Neural cell (in vitro differentiated cells): ENCODE measurements at regions not wholly inside any gene's neighbourhood (a gene's known extent, or its start where the extent isn't known, plus 50 kb on each side); places are given as distances from the start of the nearest gene placed in this dataset.

Experiments used
- H2AFZ ChIP-seq: fragments of 200-600, 300-800 bp; sonication (generic), shearing (Covaris generic); 2 replicates; pipeline ENCODE4 v1.6.0; 2014; ENCODE audit warnings: low read depth, mild to moderate bottlenecking, antibody characterized with exemption, low read length, moderate library complexity
- H3F3A ChIP-seq: fragments of 200-600 bp; shearing (Covaris generic); 2 replicates; pipeline ENCODE4 v1.6.1; 2016; ENCODE audit warnings: mild to moderate bottlenecking, moderate library complexity, mixed read lengths, antibody characterized with exemption, low read length; ENCODE audit not compliant: insufficient read depth, poor library complexity, severe bottlenecking
- H3K27ac ChIP-seq: fragments of 200-600, 300-800 bp; sonication (generic), shearing (Covaris generic); 2 replicates; pipeline ENCODE4 v1.5.1; 2014; ENCODE audit warnings: mild to moderate bottlenecking, low read length, moderate library complexity
- H3K27me3 ChIP-seq: fragments of 300-800, 200-600 bp; sonication (generic), shearing (Covaris generic); 2 replicates; pipeline ENCODE4 v1.6.0; 2014; ENCODE audit warnings: mild to moderate bottlenecking, low read depth, low read length, moderate library complexity; ENCODE audit not compliant: insufficient read depth
- H3K36me3 ChIP-seq: fragments of 300-800, 200-600 bp; sonication (generic), shearing (Covaris generic); 2 replicates; pipeline ENCODE4 v1.5.1; 2014; ENCODE audit warnings: mild to moderate bottlenecking, antibody characterized with exemption, low read length, moderate library complexity; ENCODE audit not compliant: insufficient read depth
- H3K4me2 ChIP-seq: fragments of 300-800, 200-600 bp; sonication (generic), shearing (Covaris generic); 2 replicates; pipeline ENCODE4 v1.6.0; 2014; ENCODE audit warnings: mild to moderate bottlenecking, low read length
- H3K4me3 ChIP-seq: fragments of 300-800, 200-600 bp; sonication (generic), shearing (Covaris generic); 2 replicates; pipeline ENCODE4 v1.5.1; 2014; ENCODE audit warnings: mild to moderate bottlenecking, low read length, moderate library complexity
- H3K79me2 ChIP-seq: fragments of 200-600 bp; shearing (Covaris generic); replicated peaks from 2 replicates; pipeline ENCODE4 v1.6.0; 2014; ENCODE audit warnings: mild to moderate bottlenecking, low read length, moderate library complexity; ENCODE audit not compliant: insufficient read depth
- H3K9ac ChIP-seq: fragments of 300-800, 200-600 bp; sonication (generic), shearing (Covaris generic); 2 replicates; pipeline ENCODE4 v1.6.1; 2016; ENCODE audit warnings: mild to moderate bottlenecking, low read length, mixed read lengths
- H3K9me2 ChIP-seq: fragments of 200-600 bp; shearing (Covaris generic); 2 replicates; pipeline ENCODE4 v1.6.1; 2016; ENCODE audit warnings: mild to moderate bottlenecking, low read length, mixed read lengths; ENCODE audit not compliant: insufficient read depth
- H3K9me3 ChIP-seq: fragments of 200-600, 300-800 bp; sonication (generic), shearing (Covaris generic); 2 replicates; pipeline ENCODE4 v1.6.1; 2016; ENCODE audit warnings: mild to moderate bottlenecking, mixed run types, low read length, moderate library complexity, mixed read lengths
- H4K20me1 ChIP-seq: fragments of 200-600 bp; shearing (Covaris generic); 2 replicates; pipeline ENCODE4 v1.6.1; 2016; ENCODE audit warnings: mild to moderate bottlenecking, mixed run types; ENCODE audit not compliant: insufficient read depth
- EP300 ChIP-seq: fragments of 450-650 bp; conservative IDR thresholded peaks from 2 replicates; pipeline ENCODE4 v1.6.1; 2014; ENCODE audit warnings: antibody characterized with exemption, mild to moderate bottlenecking, moderate library complexity; ENCODE audit not compliant: poor library complexity, severe bottlenecking
- EZH2 ChIP-seq: fragments of 200-600, 300-800 bp; shearing (Covaris generic), sonication (generic); IDR thresholded peaks from 2 replicates; pipeline ENCODE4 v1.6.1; 2014; ENCODE audit warnings: antibody characterized with exemption, low read length, borderline replicate concordance, mild to moderate bottlenecking; ENCODE audit not compliant: insufficient read depth, poor library complexity, severe bottlenecking
- MXI1 ChIP-seq: fragments of 450-650 bp; conservative IDR thresholded peaks from 2 replicates; pipeline ENCODE4 v1.6.1; 2014; ENCODE audit warnings: antibody characterized with exemption, mild to moderate bottlenecking; ENCODE audit not compliant: poor library complexity, severe bottlenecking
- POLR2AphosphoS5 ChIP-seq: IDR thresholded peaks from 2 replicates; pipeline ENCODE4 v1.6.1; 2012
- RAD21 ChIP-seq: fragments of 450-650 bp; conservative IDR thresholded peaks from 2 replicates; pipeline ENCODE4 v1.6.1; 2014; ENCODE audit warnings: antibody characterized with exemption, mild to moderate bottlenecking, moderate library complexity
- SMC3 ChIP-seq: fragments of 450-650 bp; conservative IDR thresholded peaks from 2 replicates; pipeline ENCODE4 v1.6.1; 2014; ENCODE audit warnings: antibody characterized with exemption, mild to moderate bottlenecking, moderate library complexity; ENCODE audit not compliant: poor library complexity
- TAF1 ChIP-seq: IDR thresholded peaks from 2 replicates; pipeline ENCODE4 v1.6.1; 2012; ENCODE audit warnings: low read depth
- TF ChIP-seq, protein P1 (sequence below): fragments of 450-650 bp; IDR thresholded peaks from 2 replicates; pipeline ENCODE4 v1.5.1; 2014; ENCODE audit warnings: antibody characterized with exemption, mild to moderate bottlenecking, moderate library complexity; ENCODE audit not compliant: poor library complexity, severe bottlenecking
- TF ChIP-seq, protein P2 (sequence below): IDR thresholded peaks from 2 replicates; pipeline ENCODE4 v1.6.1; 2012; ENCODE audit warnings: borderline replicate concordance

DNA sequence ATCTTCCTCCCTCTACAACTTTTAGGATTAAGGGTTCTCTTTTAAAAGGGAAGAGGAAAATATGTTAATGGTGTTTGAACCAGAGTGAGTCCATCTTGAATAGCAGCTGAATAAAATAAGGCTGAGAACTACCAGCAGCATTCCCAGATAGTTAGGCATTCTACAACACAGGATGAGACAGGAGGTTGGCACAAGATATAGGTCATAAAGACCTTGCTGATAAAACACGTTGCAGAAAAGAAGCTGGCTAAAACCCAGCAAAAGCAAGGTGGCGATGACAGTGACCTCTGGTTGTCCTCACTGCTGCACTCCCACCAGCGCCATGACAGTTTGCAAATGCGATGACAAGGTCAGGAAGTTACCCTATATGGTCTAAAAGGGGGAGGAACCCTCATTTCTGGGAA lies 77.8 kb downstream of the PLK2 start:
- no peaks in the 10 kb centered on the region for H3K27me3 ChIP-seq
- no peak overlapping the region for H2AFZ ChIP-seq
- no peaks in the 10 kb centered on the region for H3F3A ChIP-seq
- no peaks in the 10 kb centered on the region for H3K9me2 ChIP-seq
- H3K4me3 ChIP-seq = no peak overlapping the region
- H3K79me2 ChIP-seq = no peaks in the 10 kb centered on the region
- peaks cover 2% of the 10 kb centered on the region for H3K9me3 ChIP-seq
- no peak for TF ChIP-seq SMC3
- TF ChIP-seq, protein P1, sequence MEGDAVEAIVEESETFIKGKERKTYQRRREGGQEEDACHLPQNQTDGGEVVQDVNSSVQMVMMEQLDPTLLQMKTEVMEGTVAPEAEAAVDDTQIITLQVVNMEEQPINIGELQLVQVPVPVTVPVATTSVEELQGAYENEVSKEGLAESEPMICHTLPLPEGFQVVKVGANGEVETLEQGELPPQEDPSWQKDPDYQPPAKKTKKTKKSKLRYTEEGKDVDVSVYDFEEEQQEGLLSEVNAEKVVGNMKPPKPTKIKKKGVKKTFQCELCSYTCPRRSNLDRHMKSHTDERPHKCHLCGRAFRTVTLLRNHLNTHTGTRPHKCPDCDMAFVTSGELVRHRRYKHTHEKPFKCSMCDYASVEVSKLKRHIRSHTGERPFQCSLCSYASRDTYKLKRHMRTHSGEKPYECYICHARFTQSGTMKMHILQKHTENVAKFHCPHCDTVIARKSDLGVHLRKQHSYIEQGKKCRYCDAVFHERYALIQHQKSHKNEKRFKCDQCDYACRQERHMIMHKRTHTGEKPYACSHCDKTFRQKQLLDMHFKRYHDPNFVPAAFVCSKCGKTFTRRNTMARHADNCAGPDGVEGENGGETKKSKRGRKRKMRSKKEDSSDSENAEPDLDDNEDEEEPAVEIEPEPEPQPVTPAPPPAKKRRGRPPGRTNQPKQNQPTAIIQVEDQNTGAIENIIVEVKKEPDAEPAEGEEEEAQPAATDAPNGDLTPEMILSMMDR = no peak
- TF ChIP-seq MXI1 = no peak
- no peak for TF ChIP-seq EZH2
- no peak for TF ChIP-seq EP300
- TF ChIP-seq POLR2AphosphoS5 = no peak
- no peak for TF ChIP-seq TAF1
- TF ChIP-seq, protein P2, sequence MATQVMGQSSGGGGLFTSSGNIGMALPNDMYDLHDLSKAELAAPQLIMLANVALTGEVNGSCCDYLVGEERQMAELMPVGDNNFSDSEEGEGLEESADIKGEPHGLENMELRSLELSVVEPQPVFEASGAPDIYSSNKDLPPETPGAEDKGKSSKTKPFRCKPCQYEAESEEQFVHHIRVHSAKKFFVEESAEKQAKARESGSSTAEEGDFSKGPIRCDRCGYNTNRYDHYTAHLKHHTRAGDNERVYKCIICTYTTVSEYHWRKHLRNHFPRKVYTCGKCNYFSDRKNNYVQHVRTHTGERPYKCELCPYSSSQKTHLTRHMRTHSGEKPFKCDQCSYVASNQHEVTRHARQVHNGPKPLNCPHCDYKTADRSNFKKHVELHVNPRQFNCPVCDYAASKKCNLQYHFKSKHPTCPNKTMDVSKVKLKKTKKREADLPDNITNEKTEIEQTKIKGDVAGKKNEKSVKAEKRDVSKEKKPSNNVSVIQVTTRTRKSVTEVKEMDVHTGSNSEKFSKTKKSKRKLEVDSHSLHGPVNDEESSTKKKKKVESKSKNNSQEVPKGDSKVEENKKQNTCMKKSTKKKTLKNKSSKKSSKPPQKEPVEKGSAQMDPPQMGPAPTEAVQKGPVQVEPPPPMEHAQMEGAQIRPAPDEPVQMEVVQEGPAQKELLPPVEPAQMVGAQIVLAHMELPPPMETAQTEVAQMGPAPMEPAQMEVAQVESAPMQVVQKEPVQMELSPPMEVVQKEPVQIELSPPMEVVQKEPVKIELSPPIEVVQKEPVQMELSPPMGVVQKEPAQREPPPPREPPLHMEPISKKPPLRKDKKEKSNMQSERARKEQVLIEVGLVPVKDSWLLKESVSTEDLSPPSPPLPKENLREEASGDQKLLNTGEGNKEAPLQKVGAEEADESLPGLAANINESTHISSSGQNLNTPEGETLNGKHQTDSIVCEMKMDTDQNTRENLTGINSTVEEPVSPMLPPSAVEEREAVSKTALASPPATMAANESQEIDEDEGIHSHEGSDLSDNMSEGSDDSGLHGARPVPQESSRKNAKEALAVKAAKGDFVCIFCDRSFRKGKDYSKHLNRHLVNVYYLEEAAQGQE = no peak
- TF ChIP-seq RAD21 = no peak
- H3K27ac ChIP-seq = no peak overlapping the region
- no peak overlapping the region for H3K9ac ChIP-seq
- no peaks in the 10 kb centered on the region for H3K36me3 ChIP-seq
- H4K20me1 ChIP-seq = no peaks in the 10 kb centered on the region
- H3K4me2 ChIP-seq = no peak overlapping the region

DNA sequence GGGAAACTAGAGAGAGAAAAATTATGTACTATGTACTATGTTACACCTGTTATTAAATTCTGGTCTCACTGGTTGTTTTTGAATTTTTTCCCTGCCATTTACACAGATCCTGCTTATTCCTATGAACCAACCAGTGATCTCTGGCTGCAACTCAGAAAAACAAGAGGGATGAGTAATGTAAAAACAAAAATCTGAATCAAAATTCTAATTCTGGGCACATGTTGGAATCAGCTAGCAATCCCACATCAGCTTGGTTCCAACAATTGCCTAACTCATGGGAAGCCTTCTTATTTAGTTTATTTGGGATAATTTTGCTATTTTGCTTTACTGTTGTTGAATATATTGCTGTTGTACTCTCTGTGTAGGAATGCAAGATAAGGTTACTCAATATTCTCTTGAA lies 78.3 kb downstream of the PLK2 start:
- H2AFZ ChIP-seq = no peak overlapping the region
- H3K9ac ChIP-seq = no peak overlapping the region
- H3K9me2 ChIP-seq = no peaks in the 10 kb centered on the region

More for the DNA sequence above, 78.3 kb downstream of the PLK2 start:
- Histone ChIP-seq H3K79me2 (no peaks in the 10 kb centered on the region), H3K4me2 (no peak overlapping the region), H3K27ac (no peak overlapping the region), H3K27me3 (no peaks in the 10 kb centered on the region), H3K36me3 (no peaks in the 10 kb centered on the region), H4K20me1 (no peaks in the 10 kb centered on the region), H3K9me3 (peaks cover 2% of the 10 kb centered on the region), H3F3A (no peaks in the 10 kb centered on the region), H3K4me3 (no peak overlapping the region)
- no peak for TF ChIP-seq EZH2
- TF ChIP-seq, protein P1 = no peak
- TF ChIP-seq SMC3 = no peak
- no peak for TF ChIP-seq MXI1
- TF ChIP-seq, protein P2 = no peak
- no peak for TF ChIP-seq POLR2AphosphoS5
- TF ChIP-seq RAD21 = no peak
- no peak for TF ChIP-seq TAF1
- TF ChIP-seq EP300 = no peak
